Activated CD4-positive, alpha-beta T cell treated with anti-CD3 and anti-CD28 coated beads, Interleukin-10, Interleukin-2, amounts not matched to agents 100 ng/mL and 50 ng/mL, durations not matched to agents 16 hours and 8 hours (primary cell): ENCODE measurements at regions not wholly inside any gene's neighbourhood (a gene's known extent, or its start where the extent isn't known, plus 50 kb on each side); places are given as distances from the start of the nearest gene placed in this dataset.

Source experiments
- DNase-seq: peaks from one replicate; pipeline ENCODE4 v3.0.0-alpha.2; 2020

GRCh38 chr13:29948244-29948643, 97.8 kb upstream of the UBL3 start:
- DNase-seq: no peak

GRCh38 chr13:29947839-29948238, 97.4 kb upstream of the UBL3 start:
- DNase-seq: no peak

GRCh38 chr13:29946093-29946492, 95.7 kb upstream of the UBL3 start:
- no peak for DNase-seq

- no peak for DNase-seq
These were observed 93.3 kb upstream of the UBL3 start for GRCh38 chr13:29943686-29944085.

GRCh38 chr13:29943273-29943672, 92.9 kb upstream of the UBL3 start:
- DNase-seq: no peak

- DNase-seq: no peak
These were observed 90.3 kb upstream of the UBL3 start for GRCh38 chr13:29940715-29941114.

- DNase-seq: no peak
These were observed 88.7 kb upstream of the UBL3 start for GRCh38 chr13:29939158-29939557.

- DNase-seq: peak; percentile 25
These were observed 87.4 kb upstream of the UBL3 start for GRCh38 chr13:29937841-29938240.

- no peak for DNase-seq
These were observed 87.0 kb upstream of the UBL3 start for GRCh38 chr13:29937379-29937778.

- DNase-seq: no peak
These were observed 86.5 kb upstream of the UBL3 start for GRCh38 chr13:29936956-29937355.

GRCh38 chr13:29936051-29936813, 85.8 kb upstream of the UBL3 start:
- peak; percentile 18 for DNase-seq

- DNase-seq: peak; percentile 96
These were observed 85.0 kb upstream of the UBL3 start for GRCh38 chr13:29935309-29935981.

- peak; percentile 70 for DNase-seq
These were observed 84.3 kb upstream of the UBL3 start for GRCh38 chr13:29934531-29935308.

- no peak for DNase-seq
These were observed 83.0 kb upstream of the UBL3 start for GRCh38 chr13:29933401-29933800.

- DNase-seq: no peak
These were observed 81.3 kb upstream of the UBL3 start for GRCh38 chr13:29931696-29932095.

GRCh38 chr13:29929062-29929847, 78.8 kb upstream of the UBL3 start:
- no peak for DNase-seq

GRCh38 chr13:29926098-29926476, 75.7 kb upstream of the UBL3 start:
- DNase-seq: no peak

- no peak for DNase-seq
These were observed 75.2 kb upstream of the UBL3 start for GRCh38 chr13:29925457-29926097.

- no peak for DNase-seq
These were observed 74.3 kb upstream of the UBL3 start for GRCh38 chr13:29924482-29925350.

- peak; percentile 82 for DNase-seq
These were observed 73.4 kb upstream of the UBL3 start for GRCh38 chr13:29923554-29924481.
